ENCODE measurements at regions not wholly inside any gene's neighbourhood (a gene's known extent, or its start where the extent isn't known, plus 50 kb on each side); places are given as distances from the start of the nearest gene placed in this dataset.

DNA sequence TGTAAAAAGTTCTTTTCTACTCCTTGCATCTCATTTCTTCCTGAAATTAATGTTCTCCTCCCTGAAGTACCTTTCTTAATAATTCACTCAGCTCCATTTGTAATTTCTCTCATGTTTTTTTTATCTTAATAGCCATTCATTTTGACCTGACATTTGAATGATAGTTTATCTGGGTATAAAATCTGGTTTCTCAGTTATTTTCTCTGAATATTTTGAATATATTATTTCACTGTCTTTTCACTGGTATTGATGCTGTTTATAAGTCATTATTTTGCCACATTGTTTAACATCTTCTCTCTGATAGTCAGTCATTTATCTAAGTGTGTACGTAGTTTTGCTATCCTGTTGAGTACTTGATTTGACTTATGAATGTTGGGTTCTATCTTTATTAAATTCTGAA lies 68.8 kb upstream of the ARHGAP18 start:
- DNase-seq, result no peak

DNA sequence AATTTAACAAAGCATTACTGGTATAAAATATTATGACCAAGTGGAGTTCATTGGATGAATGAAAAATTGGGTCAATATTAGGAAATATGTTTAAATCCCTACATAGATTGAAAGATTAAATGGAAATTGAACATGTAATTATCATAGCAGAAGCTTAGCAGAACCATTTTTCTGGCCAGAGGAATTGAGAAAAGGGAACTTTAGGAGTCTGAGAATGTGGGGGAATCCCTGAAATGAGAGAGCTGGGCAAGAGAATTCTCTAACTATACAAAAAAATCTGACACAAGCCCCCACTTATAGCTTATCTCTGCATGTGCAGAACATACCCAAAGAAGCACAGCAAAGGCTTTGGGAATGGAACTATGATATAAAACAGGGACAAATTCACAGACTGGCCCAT lies 67.4 kb upstream of the ARHGAP18 start:
- DNase-seq, result no peak

DNA sequence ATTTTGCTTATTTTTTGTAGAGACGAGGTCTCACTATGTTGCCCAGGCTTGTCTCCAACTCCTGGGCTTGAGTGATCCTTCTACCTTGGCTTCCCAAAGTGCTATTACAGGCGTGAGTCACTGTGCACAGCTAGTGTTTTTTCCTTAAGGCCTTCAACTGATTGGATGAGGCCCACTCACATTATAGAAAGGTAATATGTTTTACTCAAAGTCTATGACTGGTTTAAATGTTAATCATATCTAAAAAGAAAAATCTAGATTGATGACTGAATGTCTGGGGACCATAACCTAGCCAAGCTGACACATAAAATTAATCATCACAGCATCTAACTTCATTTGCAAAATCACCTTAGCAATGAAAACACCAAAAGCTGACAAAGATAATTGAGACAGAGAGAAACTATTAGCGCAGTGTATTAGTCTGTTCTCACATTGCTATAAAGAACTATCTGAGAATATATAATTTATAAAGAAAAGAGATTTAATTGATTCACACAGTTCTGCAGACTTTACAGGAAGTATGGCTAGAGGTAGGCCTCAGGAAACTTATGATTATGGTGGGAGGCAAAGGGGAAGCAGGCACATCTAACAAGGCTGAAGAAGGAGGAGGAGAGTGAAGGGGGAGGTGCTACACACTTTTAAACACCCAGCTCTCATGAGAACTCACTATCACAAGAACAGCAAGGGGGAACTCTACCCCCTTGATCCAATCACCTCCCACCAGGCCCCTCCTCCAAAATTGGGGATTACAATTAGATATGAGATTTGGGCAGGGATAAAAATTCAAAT lies 66.8 kb upstream of the ARHGAP18 start:
- DNase-seq, result no peak

GRCh38 chr6:129774697-129775447 lies 64.9 kb upstream of the ARHGAP18 start:
- peak; percentile 15 for DNase-seq

DNA sequence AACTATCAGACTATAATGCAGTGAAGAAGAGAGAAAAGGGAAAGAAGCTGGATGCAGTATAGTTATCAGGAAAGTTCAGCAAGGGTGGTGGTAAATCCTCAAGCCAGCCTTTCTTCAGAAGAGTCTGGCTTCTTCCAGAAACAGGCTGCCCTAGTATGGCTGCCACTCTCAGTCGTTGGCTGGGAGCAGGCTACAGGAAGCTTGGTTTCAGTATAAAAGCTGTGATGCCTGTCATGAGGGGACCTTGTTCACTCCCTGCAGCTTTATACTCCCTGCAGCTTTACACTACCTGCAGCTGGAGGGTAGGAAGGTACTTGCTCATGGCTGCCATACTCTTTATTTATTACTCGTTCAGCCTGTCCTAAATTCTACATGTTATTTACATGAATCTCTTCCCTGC lies 63.3 kb upstream of the ARHGAP18 start:
- no peak for DNase-seq

GRCh38 chr6:129771678-129772077 lies 61.7 kb upstream of the ARHGAP18 start:
- no peak for DNase-seq

DNA sequence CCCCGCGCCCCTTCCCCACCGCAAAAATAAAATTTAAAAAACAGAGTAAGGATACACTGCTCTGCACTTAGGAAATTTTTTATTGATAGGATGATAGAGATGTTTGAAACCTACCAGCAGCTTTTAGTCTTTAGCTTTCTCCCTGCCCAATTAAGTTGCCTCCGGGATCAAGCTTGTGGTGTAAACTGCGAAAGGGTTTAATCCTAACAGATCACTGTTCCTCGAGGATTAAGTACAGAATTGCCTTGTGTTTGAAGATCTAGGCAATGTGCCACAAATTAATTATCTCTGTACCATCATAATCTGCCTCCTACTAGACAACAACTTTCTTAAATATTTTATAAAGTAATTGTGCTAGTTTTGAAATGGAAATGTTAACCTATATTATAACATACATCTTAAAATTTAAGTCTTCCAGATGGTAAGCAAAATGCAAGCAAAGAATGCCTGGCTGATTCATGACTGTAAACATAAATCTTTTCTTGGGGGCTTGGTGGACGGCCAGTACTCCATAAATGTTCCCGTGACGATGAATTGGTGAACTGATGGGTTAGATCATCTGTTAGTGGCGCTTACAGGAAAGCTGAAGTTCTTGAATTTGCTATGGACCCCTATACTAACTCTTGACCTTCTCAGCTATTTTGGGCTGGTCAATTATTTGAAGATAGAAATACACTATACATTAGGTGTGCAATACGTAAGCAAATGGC lies 58.0 kb upstream of the ARHGAP18 start:
- no peak for DNase-seq

- DNase-seq, result peak; percentile 21
These were observed 57.2 kb upstream of the ARHGAP18 start for GRCh38 chr6:129766959-129767728.

GRCh38 chr6:129764761-129765407 lies 54.9 kb upstream of the ARHGAP18 start:
- no peak for DNase-seq

DNA sequence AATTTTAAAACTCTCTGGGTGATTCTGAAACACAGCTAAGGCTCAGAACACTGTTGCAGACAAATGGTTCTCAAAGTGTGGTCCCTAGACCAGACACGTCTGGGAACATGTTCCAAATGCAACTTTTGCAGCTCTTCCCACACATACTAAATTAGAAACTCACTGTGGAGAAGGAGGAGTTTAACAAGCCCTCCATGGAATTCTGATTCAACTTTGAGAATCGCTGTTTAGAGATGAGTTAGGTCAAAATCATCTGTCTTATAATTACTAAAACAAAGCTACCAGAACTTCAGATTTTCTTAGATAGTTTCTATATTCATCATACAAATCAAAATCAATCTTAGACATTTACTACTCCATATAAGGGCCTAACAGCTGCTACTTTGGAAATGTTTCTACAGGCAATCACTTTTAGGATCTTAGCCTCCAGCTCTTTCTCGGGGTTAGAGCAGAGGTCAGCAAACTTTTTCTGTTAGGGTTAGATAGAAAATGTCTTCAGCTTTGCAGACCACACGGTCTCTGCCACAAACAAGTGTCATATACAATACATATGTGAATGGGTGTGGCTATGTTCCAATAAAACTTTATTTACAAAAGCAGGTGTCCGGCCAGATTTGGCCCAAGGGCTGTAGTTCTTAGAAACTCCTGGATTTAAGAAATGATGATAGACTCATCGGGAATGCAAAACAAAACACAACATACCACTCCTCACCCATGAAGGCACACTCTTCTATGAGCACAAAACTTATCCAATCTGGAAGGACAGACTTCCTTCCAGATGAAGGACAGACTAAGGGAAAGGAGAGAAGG lies 50.0 kb upstream of the ARHGAP18 start:
- DNase-seq, result no peak
